ENCODE measurements at regions not wholly inside any gene's neighbourhood (a gene's known extent, or its start where the extent isn't known, plus 50 kb on each side); places are given as distances from the start of the nearest gene placed in this dataset.

GRCh38 chr13:59203855-59204254, 959.9 kb downstream of the DIAPH3 start (continued):
- TF ChIP-seq ZBTB40 (IDR thresholded peaks at IDR 0.05; ENCODE audit: borderline replicate concordance) (no peak), RAD51 (IDR thresholded peaks at IDR 0.05) (no peak), ELK1 (IDR thresholded peaks at IDR 0.05; ENCODE audit: low read depth, low read length) (no peak), SMAD1 (IDR thresholded peaks at IDR 0.05; ENCODE audit: low read depth, partially characterized antibody) (no peak)

- Histone ChIP-seq H3K4me3 (no peak overlapping the region), H4K20me1 (ENCODE audit: control insufficient read depth, insufficient read depth) (no peaks in the 10 kb centered on the region), H3K9me3 (replicated peaks; ENCODE audit: control insufficient read depth, insufficient read depth, low read length) (no peaks in the 10 kb centered on the region), H3K27me3 (replicated peaks in 1 of 2; ENCODE audit: control insufficient read depth in 2 of 2, insufficient read depth in 2 of 2, low read length in 1 of 2) (no peaks in the 10 kb centered on the region), H3K27ac (ENCODE audit: control insufficient read depth, insufficient read depth) (no peak overlapping the region), H3K79me2 (ENCODE audit: control insufficient read depth, insufficient read depth, low read length) (no peaks in the 10 kb centered on the region), H3K9ac (ENCODE audit: control insufficient read depth, insufficient read depth, low read length) (no peak overlapping the region), H3K36me3 (ENCODE audit: control insufficient read depth in 2 of 2, insufficient read depth in 2 of 2, low read length in 1 of 2) (no peaks in the 10 kb centered on the region), H2AFZ (ENCODE audit: control insufficient read depth, low read depth, low read length) (no peak overlapping the region), H3K4me1 (ENCODE audit: control insufficient read depth, insufficient read depth, low read length) (no peaks in the 10 kb centered on the region), H3K4me2 (ENCODE audit: control insufficient read depth, insufficient read depth) (no peak overlapping the region)
- BruUV-seq (replicated peaks), result no TSS peak
- 3% methylated on average over 5 of the region's 5 CpGs for WGBS (ENCODE audit: insufficient coverage, insufficient replicate concordance, low lambda C conversion rate, missing lambda C conversion rate)
- DNase-seq (ENCODE audit: low read depth, low spot score), result no peak
- POLR2A ChIA-PET, result no interaction called here
- SMC1A ChIA-PET (ENCODE audit: uncharacterized antibody, unreplicated experiment), result no interaction called here
- FAIRE-seq, result no peak
- RAD21 ChIA-PET (ENCODE audit: unreplicated experiment), result no interaction called here
- intact Hi-C loops (cut with micrococcal nuclease; ENCODE audit: unreplicated experiment), result no loop called here
- ATAC-seq, result no peak
- CTCF ChIA-PET, result no interaction called here
- in situ Hi-C loops (cut with MboI), result no loop called here
- no peak for TF ChIP-seq HCFC1 (IDR thresholded peaks at IDR 0.05; ENCODE audit: low read length)
- TF ChIP-seq CBX3 (IDR thresholded peaks at IDR 0.05; ENCODE audit: borderline replicate concordance, low read depth), result no peak
- TF ChIP-seq DPF2 (IDR thresholded peaks at IDR 0.05), result no peak
- no peak for TF ChIP-seq SP1 (IDR thresholded peaks at IDR 0.05; ENCODE audit: low read depth, low read length)
- TF ChIP-seq REST (IDR thresholded peaks at IDR 0.05; ENCODE audit: low read depth, low read length), result no peak
- no peak for TF ChIP-seq RCOR1 (conservative IDR thresholded peaks at IDR 0.05; ENCODE audit: low read depth, low read length)
- no peak for TF ChIP-seq BCLAF1 (IDR thresholded peaks at IDR 0.05)
- TF ChIP-seq CHD2 (IDR thresholded peaks at IDR 0.05; ENCODE audit: borderline replicate concordance, low read depth, low read length), result no peak
- TF ChIP-seq ZSCAN29 (IDR thresholded peaks at IDR 0.05), result no peak
Measured at GRCh38 chr13:59205501-59205900, 958.2 kb downstream of the DIAPH3 start.
